HG02571 (cell line): ENCODE measurements at regions not wholly inside any gene's neighbourhood (a gene's known extent, or its start where the extent isn't known, plus 50 kb on each side); places are given as distances from the start of the nearest gene placed in this dataset.
"Not testable (repeated sequence)": the region's sequence is repeated elsewhere in the genome, so short reads cannot be mapped to it uniquely, and the experiment has no call there.

Source experiments
- ATAC-seq: cut with Tn5 transposase; IDR thresholded peaks from one replicate; pipeline ENCODE4 v1.9.1; 2021; ENCODE audit warnings: mild to moderate bottlenecking, moderate library complexity; ENCODE audit not compliant: unreplicated experiment

DNA sequence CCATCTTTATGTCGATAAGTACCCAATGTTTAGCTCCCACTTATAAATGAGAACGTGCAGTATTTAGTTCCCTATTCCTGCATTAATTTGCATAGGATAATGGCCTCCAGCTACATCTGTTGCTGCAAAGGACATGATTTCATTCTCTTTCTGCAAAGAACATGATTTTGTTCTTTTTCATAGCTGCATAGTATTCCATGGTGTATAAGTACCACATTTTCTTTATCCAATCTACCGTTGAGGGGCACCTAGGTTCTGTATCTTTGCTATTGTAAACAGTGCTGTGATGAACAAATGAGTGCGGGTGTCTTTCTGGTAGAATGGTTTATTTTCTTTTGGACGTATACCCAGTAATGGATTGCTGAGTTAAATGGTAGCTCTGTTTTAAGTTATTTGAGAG, 63.0 kb downstream of the HLX start:
- ATAC-seq = no peak

DNA sequence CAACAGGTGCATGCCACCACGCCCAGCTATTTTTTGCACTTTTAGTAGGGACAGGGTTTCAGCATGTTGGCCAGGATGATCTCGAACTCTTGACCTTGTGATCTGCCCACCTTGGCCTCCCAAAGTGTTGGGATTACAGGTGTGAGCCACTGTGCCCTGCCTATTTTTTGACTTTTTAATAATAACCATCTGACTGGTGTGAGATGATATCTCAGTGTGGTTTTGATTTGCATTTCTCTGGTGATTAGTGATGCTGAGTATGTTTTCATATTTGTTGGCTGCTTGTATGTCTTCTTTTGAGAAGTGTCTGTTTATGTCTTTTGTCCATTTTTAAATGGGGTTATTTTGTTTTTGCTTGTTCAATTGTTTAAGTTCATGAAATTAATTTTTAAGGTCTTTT, 63.7 kb downstream of the HLX start:
- not testable (repeated sequence) for ATAC-seq

DNA sequence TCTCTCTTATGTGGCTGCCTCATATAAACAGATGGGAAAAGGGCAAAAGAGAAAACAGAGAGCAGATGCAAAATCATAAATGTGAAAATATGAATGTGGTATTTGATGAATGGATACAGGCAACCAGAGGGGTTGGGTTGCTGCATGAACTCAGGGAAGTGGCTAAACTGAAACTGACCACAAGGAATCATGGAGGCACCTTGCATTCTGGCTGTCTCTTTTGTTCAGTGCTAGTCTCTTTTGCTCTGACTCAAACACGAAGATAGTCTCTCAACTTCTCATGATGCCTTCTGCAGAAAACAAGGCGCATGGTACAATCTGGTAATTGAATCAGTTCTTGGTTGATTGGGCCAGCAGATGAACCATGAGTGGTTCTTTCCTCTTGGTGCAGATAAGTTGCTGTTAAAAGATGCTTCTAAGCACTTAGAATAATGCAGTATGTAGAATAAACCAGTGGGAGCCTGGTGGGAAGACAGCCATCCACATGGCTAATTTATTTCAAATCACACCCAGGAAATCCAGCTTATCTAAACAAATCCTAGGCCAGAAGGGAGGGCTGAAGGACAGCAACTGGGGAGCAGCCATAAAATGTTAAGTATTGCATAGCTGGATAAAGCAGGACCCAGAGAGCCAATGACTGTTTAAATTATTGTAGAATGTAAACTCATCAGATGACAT, 64.2 kb downstream of the HLX start:
- ATAC-seq = no peak

DNA sequence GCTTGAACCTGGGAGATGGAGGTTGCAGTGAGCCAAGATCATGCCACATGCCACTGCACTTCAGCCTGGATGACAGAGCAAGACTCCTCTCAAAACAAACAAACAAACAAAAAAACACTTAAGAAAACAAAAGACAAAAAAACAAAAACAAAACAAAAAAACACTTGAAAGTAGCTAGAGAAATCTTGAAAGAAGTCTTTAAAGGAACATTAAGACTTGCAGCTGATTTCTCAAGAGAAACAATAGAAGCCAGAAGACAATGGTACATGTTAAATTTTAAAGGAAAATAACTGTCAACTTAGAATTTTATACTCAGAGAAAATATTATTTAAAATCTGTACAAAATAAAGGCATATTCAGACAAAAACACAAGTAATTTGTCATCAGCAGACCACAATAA, 71.3 kb downstream of the HLX start:
- ATAC-seq = no peak

DNA sequence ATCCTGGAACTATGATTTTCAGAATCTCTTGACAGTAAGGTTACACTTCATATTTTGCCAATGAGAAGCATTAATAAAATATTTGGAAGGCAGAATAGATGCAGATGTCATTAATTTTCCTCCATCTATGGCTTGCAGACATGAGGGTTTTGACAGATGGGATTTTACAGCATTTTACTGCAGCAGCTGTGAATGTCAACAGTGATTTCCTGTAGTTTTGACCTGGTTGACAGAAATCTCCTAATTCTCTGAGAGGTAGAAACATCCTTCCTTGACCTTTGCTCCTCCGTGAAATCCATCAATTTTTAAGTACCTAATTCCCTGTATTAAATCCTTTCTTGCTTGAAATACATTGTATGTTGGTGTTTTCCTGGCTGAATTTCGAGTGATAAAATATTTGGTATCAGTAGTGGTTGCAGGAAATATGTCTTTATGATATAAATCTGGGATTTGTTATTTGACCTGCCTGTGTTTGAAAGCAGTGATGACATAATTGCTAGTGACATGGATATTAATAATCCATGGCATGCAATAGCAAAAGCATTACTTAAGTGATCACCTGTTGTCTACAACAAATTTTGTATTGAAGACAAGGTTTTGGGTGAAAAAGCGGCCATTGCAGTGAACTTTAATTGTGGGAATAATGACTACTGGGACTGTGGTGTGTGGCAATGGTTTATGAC, 73.9 kb downstream of the HLX start:
- ATAC-seq = no peak

DNA sequence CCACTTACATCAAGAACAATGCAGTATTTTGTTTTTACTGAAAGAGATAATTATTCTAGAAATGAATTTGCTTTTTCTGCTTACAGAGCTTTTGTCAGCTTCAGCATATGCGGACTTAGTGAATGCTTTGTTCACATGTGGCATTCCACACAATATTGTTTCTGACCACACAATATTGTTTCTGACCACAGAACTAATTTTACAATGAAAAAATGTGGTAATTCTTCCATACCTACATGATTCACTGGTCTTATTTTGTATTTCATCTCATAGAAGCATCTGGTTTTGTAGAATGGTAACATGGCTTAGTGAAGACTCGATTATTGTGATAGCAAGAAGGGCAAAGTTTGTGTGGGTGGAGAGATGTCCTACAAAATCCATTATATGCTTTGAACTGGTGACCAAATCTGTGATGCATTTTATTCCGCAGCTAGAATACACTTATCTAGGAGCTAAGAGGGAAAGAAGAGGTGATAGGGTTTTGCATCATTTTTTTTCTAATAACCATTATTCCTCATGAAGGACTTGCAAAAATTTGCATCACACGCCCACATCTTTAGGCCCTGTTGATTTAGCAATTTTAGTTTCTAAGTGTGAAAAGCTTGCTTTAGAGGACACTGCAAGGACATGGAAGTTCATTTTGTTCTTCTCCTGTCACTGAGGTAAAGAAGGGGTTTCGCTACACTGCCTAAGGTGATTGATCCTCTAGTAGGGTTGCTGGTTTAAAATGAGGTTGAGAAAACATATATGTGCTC, 75.3 kb downstream of the HLX start:
- ATAC-seq = no peak

GRCh38 chr1:220955116-220955515, 75.9 kb downstream of the HLX start:
- ATAC-seq = no peak

DNA sequence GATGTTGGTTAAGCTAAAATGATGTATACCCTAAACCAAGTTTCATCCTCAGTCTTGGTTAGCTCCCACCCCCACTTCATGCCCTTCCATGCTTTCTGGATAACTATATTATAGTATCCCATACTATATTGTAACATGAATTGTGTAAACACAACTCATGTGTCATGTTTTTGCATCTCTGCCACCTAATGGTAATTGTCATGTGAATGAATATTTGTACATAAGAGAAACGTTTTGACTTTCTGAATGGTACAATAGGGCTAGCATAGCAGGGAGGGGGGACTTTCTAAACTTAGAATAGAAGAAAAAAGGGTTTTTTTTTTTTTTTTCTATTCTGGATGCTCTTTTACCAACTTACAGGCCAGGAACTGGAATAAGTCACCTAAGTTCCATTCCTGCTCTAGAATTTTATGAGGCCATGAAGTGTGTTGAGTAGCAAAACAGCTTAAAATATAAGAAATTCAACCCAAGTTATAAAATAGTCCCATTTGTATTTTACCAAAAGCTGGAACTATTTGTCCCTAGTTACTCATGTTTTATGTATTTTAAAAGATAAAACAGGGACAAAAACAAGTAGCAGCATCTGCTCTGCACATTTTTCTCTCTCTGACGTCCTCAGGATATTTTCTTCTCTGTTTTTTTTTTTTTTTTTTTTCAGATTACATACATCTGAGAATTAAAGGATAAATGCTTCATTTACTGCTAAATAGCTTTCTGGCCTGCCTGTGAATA, 77.4 kb downstream of the HLX start:
- no peak for ATAC-seq

DNA sequence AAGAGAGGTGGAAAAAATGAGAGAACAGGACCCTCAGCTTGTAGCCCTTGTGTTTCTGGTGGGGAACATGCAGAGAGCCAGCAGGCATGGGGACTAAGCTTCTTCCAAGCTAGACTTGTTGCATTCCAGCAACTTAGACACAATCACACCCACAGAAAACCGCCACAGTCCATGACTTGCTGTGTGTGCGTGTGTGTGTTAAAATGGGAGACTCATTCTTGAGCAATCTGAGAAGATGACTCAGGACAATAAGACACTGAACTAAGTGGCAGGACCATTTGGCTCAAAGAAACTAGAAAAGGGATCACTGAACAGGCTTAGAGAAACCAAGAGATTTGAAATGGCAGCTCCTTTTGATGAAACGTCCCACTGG, 78.0 kb downstream of the HLX start:
- ATAC-seq = no peak

- ATAC-seq = no peak
These were observed 79.0 kb downstream of the HLX start for GRCh38 chr1:220958234-220958633.

DNA sequence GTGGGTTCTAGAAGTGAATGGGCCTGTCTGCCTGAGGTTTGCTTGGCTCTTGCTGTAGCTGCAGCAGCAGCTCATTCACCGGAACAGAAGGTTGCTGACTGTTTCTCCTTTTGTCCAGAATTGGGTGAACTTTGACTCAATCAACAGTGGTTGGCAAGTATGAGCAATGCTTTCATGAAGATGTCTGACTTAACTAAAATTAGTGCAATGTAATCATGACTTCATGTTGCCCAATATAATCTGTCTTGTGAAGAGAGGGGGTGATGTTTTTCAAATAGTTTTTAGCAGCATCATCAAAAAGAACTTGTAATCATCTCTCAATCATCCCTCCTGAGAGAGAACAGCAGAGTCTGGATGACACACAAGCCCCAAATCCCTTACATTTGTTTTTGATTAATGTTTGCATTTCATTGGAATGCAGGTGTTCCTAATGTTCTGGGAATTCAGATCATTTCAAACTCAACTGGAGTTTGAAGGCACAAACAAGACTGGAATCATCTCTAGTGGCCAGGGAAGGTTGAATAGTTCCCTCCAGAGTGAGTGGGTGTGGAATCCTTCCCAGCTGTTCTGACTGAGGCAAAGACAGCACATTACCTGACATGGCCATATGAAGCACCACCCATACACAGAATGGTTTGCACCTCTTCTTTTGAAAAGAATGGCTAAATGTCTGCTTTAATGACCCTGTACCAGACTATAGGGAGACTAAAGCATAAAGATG, 82.9 kb downstream of the HLX start:
- no peak for ATAC-seq

- ATAC-seq = no peak
These were observed 86.8 kb downstream of the HLX start for GRCh38 chr1:220966041-220966440.

- ATAC-seq = no peak
These were observed 87.2 kb downstream of the HLX start for GRCh38 chr1:220966473-220966872.

GRCh38 chr1:220966881-220967611, 87.8 kb downstream of the HLX start:
- no peak for ATAC-seq

DNA sequence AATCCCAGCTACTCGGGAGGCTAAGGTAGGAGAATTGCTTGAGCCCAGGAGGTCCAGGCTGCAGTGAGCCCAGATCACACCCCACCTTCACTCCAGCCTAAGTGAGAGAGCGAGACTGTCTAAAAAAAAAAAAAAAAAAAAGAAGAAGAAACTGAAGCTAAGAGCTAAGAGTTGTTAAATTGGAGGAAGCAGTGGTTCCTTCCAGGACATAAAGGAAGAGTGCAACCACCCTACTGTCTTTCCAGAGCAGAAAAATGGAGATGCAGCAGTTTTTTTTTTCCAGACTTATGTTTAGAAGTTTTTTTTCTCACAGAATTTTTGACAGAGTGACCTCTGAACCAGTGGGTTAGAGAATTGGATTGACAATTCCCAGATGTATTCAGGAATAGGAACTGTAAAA, 88.7 kb downstream of the HLX start:
- ATAC-seq = no peak

DNA sequence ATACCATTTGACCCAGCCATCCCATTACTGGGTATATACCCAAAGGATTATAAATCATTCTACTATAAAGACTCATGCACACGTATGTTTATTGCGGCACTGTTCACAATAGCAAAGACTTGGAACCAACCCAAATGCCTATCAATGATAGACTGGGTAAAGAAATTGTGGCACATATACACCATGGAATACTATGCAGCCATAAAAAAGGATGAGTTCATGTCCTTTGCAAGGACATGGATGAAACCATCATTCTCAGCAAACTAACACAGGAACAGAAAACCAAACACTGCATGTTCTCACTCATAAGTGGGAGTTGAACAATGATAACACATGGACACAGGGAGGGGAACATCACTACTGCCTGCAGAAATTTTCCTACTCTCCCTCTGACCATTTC, 90.0 kb downstream of the HLX start:
- ATAC-seq = not testable (repeated sequence)

- ATAC-seq = no peak
These were observed 91.1 kb downstream of the HLX start for GRCh38 chr1:220970311-220970710.

DNA sequence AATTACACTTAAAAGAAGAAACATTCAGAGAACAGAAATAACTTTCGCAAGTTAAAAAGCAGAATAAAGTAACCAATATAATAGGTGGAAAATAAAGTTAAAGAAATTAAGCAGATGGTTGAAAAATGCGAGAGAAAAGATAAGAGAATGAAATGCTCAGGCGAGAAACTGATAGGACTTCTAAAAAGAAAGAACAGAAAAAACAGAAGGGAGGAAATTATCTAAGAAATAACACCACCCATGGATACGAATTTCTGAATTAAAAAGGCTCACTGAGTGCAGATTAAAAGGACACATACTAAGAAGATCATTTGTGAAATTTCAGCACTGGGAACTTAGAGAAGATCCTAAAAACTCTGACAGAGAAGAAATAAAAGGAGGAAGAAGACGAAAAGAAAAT, 92.0 kb downstream of the HLX start:
- no peak for ATAC-seq

DNA sequence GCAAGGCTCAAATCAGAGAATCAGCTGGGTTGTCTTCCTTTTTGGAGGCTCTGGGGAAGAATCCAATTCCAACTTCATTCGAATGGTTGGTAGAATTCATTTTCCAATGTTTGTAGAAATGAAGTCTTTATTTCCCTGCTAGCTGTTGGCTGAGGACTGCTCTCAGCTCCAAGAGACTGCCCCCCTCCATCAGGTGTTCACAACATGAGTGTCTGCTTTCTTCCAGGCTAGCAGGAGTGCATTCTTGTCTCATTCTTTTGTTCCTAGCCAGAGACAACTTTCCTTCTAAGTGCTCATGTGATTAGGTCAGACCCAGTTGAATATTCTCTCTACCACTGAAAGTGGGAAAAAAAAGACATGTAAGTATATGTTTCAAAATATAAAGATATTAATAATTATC, 95.2 kb downstream of the HLX start:
- no peak for ATAC-seq

- ATAC-seq = no peak
These were observed 97.1 kb downstream of the HLX start for GRCh38 chr1:220976390-220976789.
